ENCODE measurements at regions not wholly inside any gene's neighbourhood (a gene's known extent, or its start where the extent isn't known, plus 50 kb on each side); places are given as distances from the start of the nearest gene placed in this dataset.

DNA sequence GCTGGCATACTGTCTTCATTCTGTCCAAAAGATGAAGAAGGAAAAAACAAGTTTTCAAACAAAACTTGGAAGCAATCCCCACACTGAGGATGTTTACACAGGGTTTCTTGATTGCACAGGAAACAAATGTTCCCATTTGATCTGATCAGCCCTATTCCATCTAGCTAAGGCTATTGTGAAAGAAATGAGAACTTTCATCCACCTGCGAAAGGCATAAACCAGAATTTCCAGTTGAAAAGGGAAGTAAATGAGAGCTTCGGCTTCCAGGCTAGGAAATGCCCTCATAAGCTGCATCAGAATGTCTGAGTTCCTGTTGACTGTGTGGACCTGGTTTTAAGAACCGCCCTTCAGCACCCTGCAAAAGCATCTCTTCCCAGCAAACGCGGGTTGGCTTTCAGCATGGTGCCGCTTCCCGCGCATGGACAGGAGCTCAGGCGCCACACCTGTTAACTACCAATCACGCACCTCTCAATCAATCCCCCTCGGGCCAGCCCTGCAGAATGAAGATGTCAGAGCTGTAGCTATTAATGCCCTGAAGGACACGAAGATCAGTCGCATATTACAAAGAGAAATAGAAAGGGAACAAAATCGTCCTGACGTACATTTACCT, 850.4 kb downstream of the GALR1 start:
- TF ChIP-seq, protein P1, sequence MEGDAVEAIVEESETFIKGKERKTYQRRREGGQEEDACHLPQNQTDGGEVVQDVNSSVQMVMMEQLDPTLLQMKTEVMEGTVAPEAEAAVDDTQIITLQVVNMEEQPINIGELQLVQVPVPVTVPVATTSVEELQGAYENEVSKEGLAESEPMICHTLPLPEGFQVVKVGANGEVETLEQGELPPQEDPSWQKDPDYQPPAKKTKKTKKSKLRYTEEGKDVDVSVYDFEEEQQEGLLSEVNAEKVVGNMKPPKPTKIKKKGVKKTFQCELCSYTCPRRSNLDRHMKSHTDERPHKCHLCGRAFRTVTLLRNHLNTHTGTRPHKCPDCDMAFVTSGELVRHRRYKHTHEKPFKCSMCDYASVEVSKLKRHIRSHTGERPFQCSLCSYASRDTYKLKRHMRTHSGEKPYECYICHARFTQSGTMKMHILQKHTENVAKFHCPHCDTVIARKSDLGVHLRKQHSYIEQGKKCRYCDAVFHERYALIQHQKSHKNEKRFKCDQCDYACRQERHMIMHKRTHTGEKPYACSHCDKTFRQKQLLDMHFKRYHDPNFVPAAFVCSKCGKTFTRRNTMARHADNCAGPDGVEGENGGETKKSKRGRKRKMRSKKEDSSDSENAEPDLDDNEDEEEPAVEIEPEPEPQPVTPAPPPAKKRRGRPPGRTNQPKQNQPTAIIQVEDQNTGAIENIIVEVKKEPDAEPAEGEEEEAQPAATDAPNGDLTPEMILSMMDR (IDR thresholded peaks at IDR 0.05): no peak
- no peak for TF ChIP-seq POLR2A (IDR thresholded peaks at IDR 0.05)
- no peak for TF ChIP-seq POLR2AphosphoS5 (IDR thresholded peaks at IDR 0.05)
